H1 (cell line): ENCODE measurements at regions not wholly inside any gene's neighbourhood (a gene's known extent, or its start where the extent isn't known, plus 50 kb on each side); places are given as distances from the start of the nearest gene placed in this dataset.

Experiments used
- CTCF ChIA-PET: fragments of 300-600 bp; sonication (Branson Sonifier 250); formaldehyde crosslinking; loops from one replicate; lab custom pipeline; 2021; ENCODE audit not compliant: partially characterized antibody; lab: Charles Lee
- POLR2A ChIA-PET: fragments of 300-600 bp; sonication (Branson Sonifier 250); formaldehyde crosslinking; loops from one replicate; lab custom pipeline; 2021; ENCODE audit warnings: inconsistent platforms; ENCODE audit not compliant: partially characterized antibody; lab: Charles Lee
- DNase-seq, 2 experiments: peaks; one replicate each; pipeline versions ENCODE4 v3.0.0 to v3.0.0-alpha.2; 2010 to 2022; ENCODE audit warnings: low spot score in 2 of 2, low read depth in 1 of 2, mixed read lengths in 1 of 2
- FAIRE-seq: peaks from 2 replicates; lab custom pipeline; 2011; peaks lifted over from hg19 to GRCh38; lab: Jason Lieb, UNC
- H2AFZ ChIP-seq: 2 replicates; pipeline ENCODE4 v1.8.1; 2012; ENCODE audit warnings: low read length, inconsistent platforms
- H2AK5ac ChIP-seq: 2 replicates; pipeline ENCODE4 v1.6.1; 2013; ENCODE audit warnings: low read depth, low read length
- H2BK120ac ChIP-seq: replicated peaks from 2 replicates; pipeline ENCODE3; 2013; ENCODE audit warnings: low read depth, low read length, inconsistent platforms
- H2BK12ac ChIP-seq: 2 replicates; pipeline ENCODE4 v1.6.1; 2013; ENCODE audit warnings: low read depth, low read length
- H2BK15ac ChIP-seq: 2 replicates; pipeline ENCODE4 v1.6.1; 2013; ENCODE audit warnings: low read length
- H2BK20ac ChIP-seq: 2 replicates; pipeline ENCODE4 v1.6.1; 2013; ENCODE audit warnings: low read length
- H2BK5ac ChIP-seq: 2 replicates; pipeline ENCODE4 v1.6.1; 2013; ENCODE audit warnings: low read depth, low read length
- H3K14ac ChIP-seq: 2 replicates; pipeline ENCODE4 v1.6.1; 2013; ENCODE audit warnings: inconsistent platforms; ENCODE audit not compliant: insufficient read length
- H3K18ac ChIP-seq: 2 replicates; pipeline ENCODE4 v1.6.1; 2013; ENCODE audit warnings: low read length; ENCODE audit errors: extremely low read depth
- H3K23ac ChIP-seq: 2 replicates; pipeline ENCODE4 v1.6.1; 2013; ENCODE audit warnings: inconsistent platforms; ENCODE audit not compliant: insufficient read length
- H3K23me2 ChIP-seq: 2 replicates; pipeline ENCODE4 v1.6.1; 2013; ENCODE audit warnings: low read depth, low read length
- H3K27ac ChIP-seq: 2 replicates; pipeline ENCODE4 v1.6.1; 2011; ENCODE audit warnings: low read depth, low read length, inconsistent platforms
- H3K27me3 ChIP-seq, 4 experiments: replicated peaks in 1 of 4; 1 replicate in 1 of 4; 2 replicates in 3 of 4; pipeline versions ENCODE4 v1.6.1 to v1.8.1; 2011 to 2013; ENCODE audit warnings: low read length in 3 of 4, mild to moderate bottlenecking in 3 of 4, inconsistent platforms in 2 of 4, mixed read lengths in 2 of 4, moderate library complexity in 1 of 4; ENCODE audit not compliant: control insufficient read depth in 3 of 4, insufficient read depth in 3 of 4; ENCODE audit errors: extremely low read depth in 1 of 4
- H3K36me3 ChIP-seq, 4 experiments: 2 replicates each; pipeline versions ENCODE4 v1.6.1 to v1.8.1; 2011 to 2013; ENCODE audit warnings: mild to moderate bottlenecking in 4 of 4, low read length in 3 of 4, moderate library complexity in 2 of 4, control low read depth in 1 of 4, inconsistent platforms in 1 of 4; ENCODE audit not compliant: insufficient read depth in 4 of 4, control insufficient read depth in 2 of 4
- H3K4ac ChIP-seq: replicated peaks from 2 replicates; pipeline ENCODE3; 2013; ENCODE audit warnings: low read length, low read depth, mixed read lengths, inconsistent platforms; ENCODE audit not compliant: insufficient read length
- H3K4me1 ChIP-seq, 4 experiments: replicated peaks in 1 of 4; 1 replicate in 1 of 4; 2 replicates in 3 of 4; pipeline versions ENCODE4 v1.6.1 to v1.8.1; 2011 to 2013; ENCODE audit warnings: low read length in 3 of 4, inconsistent platforms in 2 of 4, mixed read lengths in 1 of 4; ENCODE audit not compliant: insufficient read depth in 4 of 4, control insufficient read depth in 3 of 4
- H3K4me2 ChIP-seq, 2 experiments: 2 replicates each; pipeline versions ENCODE4 v1.6.1 to v1.8.1; 2011 to 2013; ENCODE audit warnings: low read depth in 2 of 2, low read length in 2 of 2, control low read depth in 1 of 2, inconsistent platforms in 1 of 2, mild to moderate bottlenecking in 1 of 2; ENCODE audit not compliant: insufficient read depth in 1 of 2
- H3K4me3 ChIP-seq, 4 experiments: fragments of 200-600, 300-600 bp in 1 of 4; sonication (generic), shearing (Covaris generic), sonication (Bioruptor Twin) in 1 of 4; 2 replicates each; pipeline versions ENCODE4 v1.5.1 to v1.8.1; 2011 to 2016; ENCODE audit warnings: low read length in 4 of 4, low read depth in 3 of 4, control low read depth in 2 of 4, inconsistent platforms in 2 of 4, mild to moderate bottlenecking in 2 of 4, mixed read lengths in 1 of 4, moderate library complexity in 1 of 4; ENCODE audit not compliant: insufficient read depth in 2 of 4; ENCODE audit errors: extremely low read depth in 1 of 4
- H3K56ac ChIP-seq: replicated peaks from 2 replicates; pipeline ENCODE3; 2013; ENCODE audit warnings: low read depth, mild to moderate bottlenecking, mixed read lengths, low read length, inconsistent platforms; ENCODE audit not compliant: insufficient read length
- H3K79me1 ChIP-seq: 2 replicates; pipeline ENCODE4 v1.6.1; 2013; ENCODE audit warnings: low read depth, low read length, control low read depth
- H3K79me2 ChIP-seq, 2 experiments: 2 replicates each; pipeline versions ENCODE4 v1.6.1 to v1.8.1; 2012 to 2013; ENCODE audit warnings: low read length in 2 of 2, mild to moderate bottlenecking in 2 of 2, inconsistent platforms in 1 of 2; ENCODE audit not compliant: insufficient read depth in 2 of 2, control insufficient read depth in 1 of 2
- H3K9ac ChIP-seq, 4 experiments: replicated peaks in 1 of 4; 1 replicate in 1 of 4; 2 replicates in 3 of 4; pipeline versions ENCODE4 v1.6.1 to v1.8.1; 2011 to 2013; ENCODE audit warnings: low read depth in 3 of 4, low read length in 3 of 4, control low read depth in 2 of 4, mild to moderate bottlenecking in 2 of 4, moderate library complexity in 2 of 4, inconsistent platforms in 1 of 4; ENCODE audit errors: extremely low read depth in 1 of 4
- H3K9me3 ChIP-seq, 2 experiments: 2 replicates each; pipeline versions ENCODE4 v1.6.1 to v1.8.1; 2012 to 2013; ENCODE audit warnings: mild to moderate bottlenecking in 2 of 2, moderate library complexity in 2 of 2, control low read depth in 1 of 2, inconsistent platforms in 1 of 2, low read depth in 1 of 2, low read length in 1 of 2, mixed read lengths in 1 of 2; ENCODE audit not compliant: insufficient read depth in 2 of 2
- H4K20me1 ChIP-seq, 2 experiments: replicated peaks in 1 of 2; 2 replicates each; pipeline versions ENCODE3 to v1.8.1; 2011 to 2013; ENCODE audit warnings: inconsistent platforms in 2 of 2, low read length in 2 of 2, mild to moderate bottlenecking in 1 of 2; ENCODE audit not compliant: insufficient read depth in 2 of 2, control insufficient read depth in 1 of 2
- H4K5ac ChIP-seq: 2 replicates; pipeline ENCODE4 v1.6.1; 2013; ENCODE audit warnings: low read length, low read depth, mixed read lengths, inconsistent platforms; ENCODE audit not compliant: insufficient read length
- H4K8ac ChIP-seq: 2 replicates; pipeline ENCODE4 v1.8.0; 2013; ENCODE audit warnings: mild to moderate bottlenecking, moderate library complexity, low read length, inconsistent platforms; ENCODE audit not compliant: insufficient read depth; ENCODE audit errors: extremely low read depth
- H4K91ac ChIP-seq: replicated peaks from 2 replicates; pipeline ENCODE3; 2013; ENCODE audit warnings: low read length, mixed read lengths, inconsistent platforms; ENCODE audit not compliant: insufficient read length
- BACH1 ChIP-seq: IDR thresholded peaks from 2 replicates; pipeline ENCODE4 v1.6.1; 2012; ENCODE audit warnings: low read length, improper control_type of control experiment
- CBX8 ChIP-seq: fragments of 300-800, 300-1000 bp; sonication (generic); IDR thresholded peaks from 2 replicates; pipeline ENCODE4 v1.7.1; 2016; ENCODE audit warnings: low read depth, low read length, borderline replicate concordance
- CREB1 ChIP-seq: IDR thresholded peaks from 2 replicates; pipeline ENCODE4 v1.6.1; 2012; ENCODE audit warnings: inconsistent platforms
- CTBP2 ChIP-seq: IDR thresholded peaks from 2 replicates; pipeline ENCODE4 v1.7.0; 2011; ENCODE audit warnings: borderline replicate concordance, mild to moderate bottlenecking, moderate library complexity, mixed read lengths, low read length; ENCODE audit not compliant: insufficient read depth, insufficient read length
- EZH2 ChIP-seq: fragments of 200-600 bp; sonication (generic); IDR thresholded peaks from 2 replicates; pipeline ENCODE4 v1.7.1; 2012; ENCODE audit warnings: low read depth, mild to moderate bottlenecking, moderate library complexity, low read length, inconsistent platforms; ENCODE audit not compliant: severe bottlenecking
- HDAC6 ChIP-seq: IDR thresholded peaks from one replicate; pipeline ENCODE4 v1.7.1; 2012; ENCODE audit warnings: low read depth, mild to moderate bottlenecking, inconsistent platforms, low read length, moderate library complexity
- JUND ChIP-seq: IDR thresholded peaks from 2 replicates; pipeline ENCODE4 v1.6.1; 2011; ENCODE audit warnings: mild to moderate bottlenecking, improper control_type of control experiment, low read length
- KDM4A ChIP-seq: IDR thresholded peaks from one replicate; pipeline ENCODE4 v1.7.1; 2012; ENCODE audit warnings: low read depth, mild to moderate bottlenecking, moderate library complexity, low read length, inconsistent platforms; ENCODE audit not compliant: severe bottlenecking
- MAFK ChIP-seq: IDR thresholded peaks from 2 replicates; pipeline ENCODE4 v1.6.1; 2012; ENCODE audit warnings: low read depth, mild to moderate bottlenecking, improper control_type of control experiment, low read length
- POU5F1 ChIP-seq: IDR thresholded peaks from 2 replicates; pipeline ENCODE4 v1.6.1; 2011; ENCODE audit warnings: low read depth, mild to moderate bottlenecking, low read length, moderate library complexity
- RNF2 ChIP-seq: fragments of 200-900, 300-1000 bp; sonication (generic); IDR thresholded peaks from 2 replicates; pipeline ENCODE4 v1.7.1; 2016; ENCODE audit warnings: borderline replicate concordance, low read depth, mild to moderate bottlenecking, antibody characterized with exemption, low read length; ENCODE audit not compliant: poor library complexity, severe bottlenecking; ENCODE audit errors: missing control alignments
- SP1 ChIP-seq: IDR thresholded peaks from 2 replicates; pipeline ENCODE4 v1.6.1; 2011; ENCODE audit warnings: low read depth, low read length
- SP4 ChIP-seq: IDR thresholded peaks from 2 replicates; pipeline ENCODE4 v1.6.1; 2012; ENCODE audit warnings: low read length, inconsistent platforms
- SRF ChIP-seq: IDR thresholded peaks from 2 replicates; pipeline ENCODE4 v1.6.1; 2011; ENCODE audit warnings: mild to moderate bottlenecking, low read depth, low read length, moderate library complexity
- WGBS, 2 experiments: shearing (Covaris generic) in 1 of 2; methylation state at CpG; one replicate each; pipeline versions ENCODE4 v1.1.6 to v1.1.7; 2013 to 2015; ENCODE audit warnings: low lambda C conversion rate in 2 of 2, mixed read lengths in 2 of 2, inconsistent platforms in 1 of 2, low coverage in 1 of 2, missing lambda C conversion rate in 1 of 2; ENCODE audit not compliant: insufficient replicate concordance in 2 of 2, insufficient coverage in 1 of 2, insufficient read length in 1 of 2; ENCODE audit errors: extremely low coverage in 1 of 2, missing lambda C conversion rate in 1 of 2; 5-methylcytosine and 5-hydroxymethylcytosine counted together

DNA sequence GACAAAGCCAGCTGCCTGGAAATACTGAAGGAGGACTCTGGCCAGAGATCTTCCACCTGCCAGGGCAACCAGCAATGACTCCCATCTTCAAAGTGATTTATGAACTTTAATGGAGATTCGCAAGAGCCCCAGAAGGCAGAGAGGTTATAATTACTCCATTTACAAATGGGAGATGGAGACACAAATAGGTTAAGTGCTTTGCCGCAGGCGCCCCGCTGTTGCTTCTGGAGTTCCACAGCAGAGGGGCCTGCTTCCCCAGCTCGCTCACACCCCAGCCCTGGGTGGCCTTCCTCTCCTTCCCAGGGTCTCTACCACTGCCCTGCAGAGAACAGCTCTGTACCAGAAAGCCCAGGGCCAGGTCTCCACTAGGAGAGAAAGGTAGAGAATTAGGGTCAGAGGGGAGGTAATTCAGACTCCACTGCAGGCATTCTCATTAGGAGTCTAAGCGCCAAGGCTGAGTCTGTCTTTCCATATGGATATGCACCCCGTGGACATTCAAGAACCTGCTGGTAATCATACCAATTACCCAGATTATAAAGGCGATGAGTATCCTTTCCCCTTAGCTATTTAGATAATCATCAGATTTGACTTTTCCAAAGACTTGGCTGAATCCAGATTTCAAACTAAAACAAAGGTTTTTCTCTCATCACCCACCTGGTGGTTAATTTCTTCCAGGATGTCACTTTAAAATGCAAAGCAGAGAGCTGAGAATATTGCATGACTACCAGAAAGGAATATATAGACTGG lies 157.6 kb upstream of the TUT7 start:
- H4K5ac ChIP-seq: no peak overlapping the region
- H3K18ac ChIP-seq: no peak overlapping the region
- no peak overlapping the region for H2BK12ac ChIP-seq
- POLR2A ChIA-PET: no interaction called here
- no peaks in the 10 kb centered on the region for H3K79me1 ChIP-seq
- H3K4me2 ChIP-seq: no peak overlapping the region
- H2AFZ ChIP-seq: no peak overlapping the region
- H3K4ac ChIP-seq: no peak overlapping the region
- no peak overlapping the region for H4K91ac ChIP-seq
- H3K23ac ChIP-seq: no peak overlapping the region
- H3K36me3 ChIP-seq: no peaks in the 10 kb centered on the region
- H2BK120ac ChIP-seq: no peak overlapping the region
- H3K4me1 ChIP-seq: no peaks in the 10 kb centered on the region; a peak in 1 of 7 replicates
- FAIRE-seq (no peak), DNase-seq (no peak)
- no peak overlapping the region for H2BK5ac ChIP-seq
- no peaks in the 10 kb centered on the region for H3K79me2 ChIP-seq
- no peak overlapping the region for H2AK5ac ChIP-seq
- no peak overlapping the region for H3K4me3 ChIP-seq
- no peaks in the 10 kb centered on the region for H3K23me2 ChIP-seq
- H3K9ac ChIP-seq: no peak overlapping the region
- no peaks in the 10 kb centered on the region for H4K20me1 ChIP-seq
- no peaks in the 10 kb centered on the region for H3K27me3 ChIP-seq
- no peak overlapping the region for H3K27ac ChIP-seq
- no peak overlapping the region for H4K8ac ChIP-seq
- CTCF ChIA-PET: no interaction called here
- no peak overlapping the region for H2BK20ac ChIP-seq
- no peak overlapping the region for H3K56ac ChIP-seq
- no peak overlapping the region for H3K14ac ChIP-seq
- 87% methylated on average over 7 of the region's 8 CpGs; no CpG with 5 or more reads in 1 of the 2 experiments for WGBS, 2 experiments
- no peak overlapping the region for H2BK15ac ChIP-seq
- H3K9me3 ChIP-seq: no peaks in the 10 kb centered on the region
- no peak for TF ChIP-seq SRF
- no peak for TF ChIP-seq JUND
- TF ChIP-seq RNF2: no peak
- TF ChIP-seq MAFK: no peak
- TF ChIP-seq KDM4A: no peak
- no peak for TF ChIP-seq BACH1
- no peak for TF ChIP-seq POU5F1
- no peak for TF ChIP-seq CREB1
- TF ChIP-seq SP1: no peak
- no peak for TF ChIP-seq CTBP2
- TF ChIP-seq HDAC6: no peak
- no peak for TF ChIP-seq SP4
- TF ChIP-seq EZH2: no peak
- no peak for TF ChIP-seq CBX8
